ENCODE measurements at regions not wholly inside any gene's neighbourhood (a gene's known extent, or its start where the extent isn't known, plus 50 kb on each side); places are given as distances from the start of the nearest gene placed in this dataset.
A peak's percentile ranks its signal among the peaks of the same experiment; 100 is the strongest.

GRCh38 chr6:23435798-23436197 is 690.2 kb upstream of the NRSN1 start:
- Mint-ChIP-seq H3K36me3 (ENCODE audit: unreplicated experiment) (no peaks in the 10 kb centered on the region), H3K4me1 (ENCODE audit: unreplicated experiment) (no peaks in the 10 kb centered on the region), H3K4me3 (ENCODE audit: unreplicated experiment) (no peak overlapping the region), H3K27ac (ENCODE audit: unreplicated experiment) (no peak overlapping the region), H3K9me3 (ENCODE audit: unreplicated experiment) (peaks cover 14% of the 10 kb centered on the region), H3K27me3 (ENCODE audit: unreplicated experiment) (peaks cover 7% of the 10 kb centered on the region)
- no peak for TF ChIP-seq CTCF (IDR thresholded peaks at IDR 0.05)
- DNase-seq (ENCODE audit: extremely low spot score, unreplicated experiment) = no peak

DNA sequence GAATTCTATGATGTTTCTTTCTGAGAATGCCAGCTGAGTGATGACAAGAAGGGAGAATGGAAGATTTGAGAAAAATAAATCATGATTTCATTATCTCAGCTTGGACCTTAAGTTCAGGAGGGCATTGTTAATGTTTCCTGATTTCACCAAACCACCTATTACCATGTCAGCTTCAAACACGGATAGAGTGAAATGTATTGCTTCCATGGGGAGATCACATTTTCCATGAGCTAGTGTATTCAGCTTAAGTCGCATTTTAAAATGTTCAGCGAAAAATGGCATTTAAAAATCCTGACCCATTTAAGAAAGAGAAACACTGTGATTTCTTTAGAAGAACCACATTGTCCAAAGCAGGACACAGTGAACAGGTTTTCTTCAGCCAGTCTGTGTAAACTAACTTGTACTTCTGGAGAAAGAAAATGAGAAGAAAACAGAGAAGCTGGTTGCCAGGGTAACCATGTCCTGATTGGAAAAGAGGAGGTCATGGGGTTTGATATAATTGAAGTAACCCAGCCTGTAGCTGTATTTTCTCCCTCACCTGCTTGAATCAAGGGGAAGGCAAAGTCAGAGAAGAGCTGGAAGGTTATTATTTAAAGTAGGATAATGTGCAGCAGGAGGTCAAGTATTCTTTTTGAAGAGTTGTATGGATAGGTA is 684.1 kb upstream of the NRSN1 start:
- no peak overlapping the region for H3K4me3 Mint-ChIP-seq (ENCODE audit: unreplicated experiment)
- peaks cover 19% of the 10 kb centered on the region for H3K4me1 Mint-ChIP-seq (ENCODE audit: unreplicated experiment)
- no peak for TF ChIP-seq CTCF (IDR thresholded peaks at IDR 0.05)
- H3K36me3 Mint-ChIP-seq (ENCODE audit: unreplicated experiment) = no peaks in the 10 kb centered on the region
- no peak for DNase-seq (ENCODE audit: extremely low spot score, unreplicated experiment)
- peaks cover 6% of the 10 kb centered on the region for H3K9me3 Mint-ChIP-seq (ENCODE audit: unreplicated experiment)
- no peak overlapping the region for H3K27ac Mint-ChIP-seq (ENCODE audit: unreplicated experiment)
- no peaks in the 10 kb centered on the region for H3K27me3 Mint-ChIP-seq (ENCODE audit: unreplicated experiment)

DNA sequence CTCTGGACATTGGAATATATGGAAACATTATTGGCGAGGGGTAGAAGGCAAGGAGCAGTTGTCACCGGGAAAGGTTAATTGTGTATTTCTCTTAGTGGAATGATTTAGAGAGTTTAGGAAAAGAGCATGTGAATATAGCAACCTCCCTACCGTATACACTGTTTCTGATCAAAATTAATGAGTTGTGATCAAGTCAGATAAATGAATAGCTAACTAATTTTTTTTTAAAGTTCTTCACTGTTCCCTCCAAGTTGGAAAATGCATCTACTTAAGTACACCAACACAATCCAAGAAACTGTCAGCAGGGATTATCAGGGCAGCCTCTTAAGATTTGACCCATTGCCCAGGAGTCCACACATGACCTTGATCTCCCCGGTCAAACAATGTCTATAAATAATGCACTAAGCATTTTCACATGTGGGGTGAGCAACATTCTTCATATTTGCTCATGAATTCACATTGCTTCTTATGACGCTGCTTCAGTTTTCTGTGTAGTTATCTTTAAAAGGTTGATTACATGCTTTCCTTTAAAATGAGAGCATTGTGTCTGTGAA is 680.8 kb upstream of the NRSN1 start:
- TF ChIP-seq CTCF (IDR thresholded peaks at IDR 0.05) = no peak
- H3K27ac Mint-ChIP-seq (ENCODE audit: unreplicated experiment) = no peak overlapping the region
- DNase-seq (ENCODE audit: extremely low spot score, unreplicated experiment) = no peak
- H3K4me1 Mint-ChIP-seq (ENCODE audit: unreplicated experiment) = peaks cover 19% of the 10 kb centered on the region
- H3K36me3 Mint-ChIP-seq (ENCODE audit: unreplicated experiment) = no peaks in the 10 kb centered on the region
- no peaks in the 10 kb centered on the region for H3K27me3 Mint-ChIP-seq (ENCODE audit: unreplicated experiment)
- no peak overlapping the region for H3K4me3 Mint-ChIP-seq (ENCODE audit: unreplicated experiment)
- no peaks in the 10 kb centered on the region for H3K9me3 Mint-ChIP-seq (ENCODE audit: unreplicated experiment)

- DNase-seq (ENCODE audit: extremely low spot score, unreplicated experiment) = no peak
Measured at GRCh38 chr6:23446469-23446967, 679.5 kb upstream of the NRSN1 start.

More at GRCh38 chr6:23446469-23446967, 679.5 kb upstream of the NRSN1 start:
- TF ChIP-seq CTCF (IDR thresholded peaks at IDR 0.05) = peak; percentile 79
- Mint-ChIP-seq H3K4me3 (ENCODE audit: unreplicated experiment) (no peak overlapping the region), H3K27ac (ENCODE audit: unreplicated experiment) (peak overlapping the region; percentile 8), H3K9me3 (ENCODE audit: unreplicated experiment) (no peaks in the 10 kb centered on the region), H3K36me3 (ENCODE audit: unreplicated experiment) (no peaks in the 10 kb centered on the region), H3K27me3 (ENCODE audit: unreplicated experiment) (no peaks in the 10 kb centered on the region), H3K4me1 (ENCODE audit: unreplicated experiment) (peaks cover 20% of the 10 kb centered on the region)

Data from osteocyte (in vitro differentiated cells).